HG03066 (cell line): ENCODE measurements at regions not wholly inside any gene's neighbourhood (a gene's known extent, or its start where the extent isn't known, plus 50 kb on each side); places are given as distances from the start of the nearest gene placed in this dataset.
"Not testable (repeated sequence)": the region's sequence is repeated elsewhere in the genome, so short reads cannot be mapped to it uniquely, and the experiment has no call there.

Experiments
- ATAC-seq: cut with Tn5 transposase; IDR thresholded peaks from one replicate; pipeline ENCODE4 v1.9.1; 2021; ENCODE audit warnings: low read depth; ENCODE audit not compliant: unreplicated experiment

DNA sequence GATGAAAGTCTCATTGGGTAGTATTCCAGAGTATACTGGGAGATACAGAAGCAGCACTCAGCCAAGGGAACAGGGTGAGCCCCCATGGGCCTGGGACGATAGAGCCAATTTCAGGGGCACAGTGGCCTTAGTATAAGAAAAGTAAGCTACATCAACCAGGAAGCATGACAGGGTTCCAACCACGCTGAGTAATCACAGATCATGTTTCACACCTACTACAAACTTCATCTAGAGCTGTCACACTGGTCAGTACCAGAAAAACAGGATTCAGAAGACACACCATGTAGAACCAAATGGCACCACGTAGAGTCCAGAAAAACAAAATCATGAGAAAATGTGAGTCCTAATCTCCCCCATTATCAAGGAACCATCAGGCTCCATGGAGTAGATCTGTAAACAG, 1292.4 kb upstream of the MIR17HG start:
- ATAC-seq = no peak

DNA sequence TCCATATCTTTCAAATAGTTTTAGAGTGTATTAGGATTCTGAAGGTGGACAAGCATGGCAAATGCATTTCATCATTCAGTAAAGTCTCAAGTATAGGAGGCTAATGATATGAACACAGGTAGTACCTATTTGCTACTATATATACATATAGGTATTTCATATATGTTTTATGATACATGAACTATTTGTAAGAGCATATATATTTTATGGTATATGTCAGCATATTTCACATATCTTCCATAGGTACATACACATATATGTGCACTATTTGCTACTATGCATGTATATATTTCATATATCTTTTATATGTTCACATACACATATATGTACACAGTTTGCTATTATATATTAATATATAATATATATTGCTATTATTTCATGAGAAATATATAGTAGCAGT, 1291.7 kb upstream of the MIR17HG start:
- no peak for ATAC-seq

- not testable (repeated sequence) for ATAC-seq
Measured at GRCh38 chr13:90064226-90064625, 1283.3 kb upstream of the MIR17HG start.

DNA sequence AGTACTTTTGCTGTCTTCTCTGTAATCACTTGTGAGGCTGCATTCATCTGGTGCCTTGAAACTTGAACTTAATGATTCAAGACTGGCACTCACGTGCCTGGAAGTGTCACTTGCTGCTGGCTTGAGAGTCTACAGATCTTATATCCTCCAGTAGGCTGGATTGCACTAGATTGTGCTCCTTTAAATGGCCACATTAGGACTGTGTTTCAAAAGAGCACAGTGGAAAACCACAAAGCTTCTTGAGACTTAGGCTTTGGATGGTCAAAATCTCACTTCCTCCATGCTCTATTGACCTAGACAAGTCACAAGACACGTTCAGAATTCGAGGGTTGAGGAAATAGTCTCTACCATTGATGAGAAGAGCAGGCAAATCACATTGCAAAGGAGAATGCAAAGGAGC, 1278.8 kb upstream of the MIR17HG start:
- ATAC-seq = no peak

GRCh38 chr13:90070362-90070761, 1277.1 kb upstream of the MIR17HG start:
- no peak for ATAC-seq

DNA sequence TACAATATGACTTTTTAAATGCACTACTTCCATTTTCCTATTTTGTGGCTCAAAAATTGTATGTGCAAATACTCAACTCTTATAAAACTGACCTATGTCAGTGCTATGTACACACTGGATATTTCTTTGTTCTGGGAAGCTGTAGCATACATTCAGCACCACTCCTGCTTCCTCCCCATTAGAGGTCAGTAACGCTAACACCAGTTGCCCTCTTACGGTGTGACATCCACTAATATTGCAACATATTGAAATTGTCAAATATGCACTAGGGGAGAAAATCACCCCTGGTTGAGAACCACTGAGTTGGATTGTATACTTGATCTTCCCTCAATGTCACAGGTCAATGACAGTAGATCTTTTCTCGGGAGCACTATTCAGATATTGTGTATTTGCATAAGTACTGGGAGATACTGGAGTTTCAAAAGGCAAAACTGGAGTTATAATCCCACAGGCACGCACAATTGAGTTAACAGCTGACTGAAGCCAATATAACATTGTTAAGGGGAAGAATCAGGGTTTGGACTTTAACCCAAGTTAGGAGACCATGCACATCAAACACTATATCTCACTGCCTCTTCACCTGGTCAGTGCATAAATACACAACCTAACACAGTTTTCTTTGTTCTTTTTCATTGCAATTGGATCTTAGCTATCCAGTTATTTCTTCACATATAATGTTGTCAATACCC, 1276.5 kb upstream of the MIR17HG start:
- ATAC-seq = no peak

- no peak for ATAC-seq
Measured at GRCh38 chr13:90084684-90085290, 1262.7 kb upstream of the MIR17HG start.

GRCh38 chr13:90089051-90089450, 1258.4 kb upstream of the MIR17HG start:
- no peak for ATAC-seq

DNA sequence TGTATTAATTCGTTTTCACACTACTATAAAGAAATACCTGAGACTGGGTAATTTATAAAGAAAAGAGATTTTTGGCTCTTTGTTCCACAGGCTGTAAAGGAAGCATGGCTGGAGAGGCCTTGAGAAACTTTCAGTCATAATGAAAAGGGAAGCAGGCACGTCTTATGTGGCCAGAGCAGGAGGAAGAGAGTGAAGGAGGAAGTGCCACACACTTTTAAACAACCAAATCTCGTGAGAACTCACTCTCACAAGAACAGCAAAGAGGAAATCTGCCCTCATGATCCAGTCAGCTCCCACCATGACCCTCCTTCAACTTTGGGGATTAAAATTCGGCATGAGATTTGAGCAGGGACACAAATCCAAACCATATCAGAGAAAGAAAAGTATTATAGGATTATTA, 1255.9 kb upstream of the MIR17HG start:
- ATAC-seq = no peak

- no peak for ATAC-seq
Measured at GRCh38 chr13:90094357-90094756, 1253.1 kb upstream of the MIR17HG start.

- no peak for ATAC-seq
Measured at GRCh38 chr13:90098577-90098976, 1248.9 kb upstream of the MIR17HG start.

GRCh38 chr13:90099847-90100246, 1247.6 kb upstream of the MIR17HG start:
- ATAC-seq = no peak

GRCh38 chr13:90103099-90103784, 1244.2 kb upstream of the MIR17HG start:
- no peak for ATAC-seq

DNA sequence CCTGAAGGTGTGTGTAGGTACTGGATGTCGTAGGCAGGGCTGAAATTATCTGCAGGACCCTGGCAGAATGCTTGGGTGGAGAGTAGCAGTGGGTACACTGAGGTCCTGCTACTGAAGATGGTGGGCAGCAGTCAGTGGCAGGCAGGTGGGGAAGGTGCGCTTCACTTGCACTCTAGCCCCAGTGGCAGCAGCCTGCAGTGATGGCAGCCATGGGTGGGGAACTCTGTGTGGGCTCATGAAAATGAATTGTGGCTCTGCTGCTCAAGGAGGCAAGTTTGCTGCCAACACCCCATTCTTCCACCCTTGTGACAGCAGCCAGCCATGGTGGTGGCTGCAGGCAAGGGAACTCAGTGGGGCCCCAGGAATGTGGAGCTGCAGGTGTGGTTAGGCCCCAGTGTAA, 1242.7 kb upstream of the MIR17HG start:
- no peak for ATAC-seq

- ATAC-seq = no peak
Measured at GRCh38 chr13:90105276-90105675, 1242.2 kb upstream of the MIR17HG start.

DNA sequence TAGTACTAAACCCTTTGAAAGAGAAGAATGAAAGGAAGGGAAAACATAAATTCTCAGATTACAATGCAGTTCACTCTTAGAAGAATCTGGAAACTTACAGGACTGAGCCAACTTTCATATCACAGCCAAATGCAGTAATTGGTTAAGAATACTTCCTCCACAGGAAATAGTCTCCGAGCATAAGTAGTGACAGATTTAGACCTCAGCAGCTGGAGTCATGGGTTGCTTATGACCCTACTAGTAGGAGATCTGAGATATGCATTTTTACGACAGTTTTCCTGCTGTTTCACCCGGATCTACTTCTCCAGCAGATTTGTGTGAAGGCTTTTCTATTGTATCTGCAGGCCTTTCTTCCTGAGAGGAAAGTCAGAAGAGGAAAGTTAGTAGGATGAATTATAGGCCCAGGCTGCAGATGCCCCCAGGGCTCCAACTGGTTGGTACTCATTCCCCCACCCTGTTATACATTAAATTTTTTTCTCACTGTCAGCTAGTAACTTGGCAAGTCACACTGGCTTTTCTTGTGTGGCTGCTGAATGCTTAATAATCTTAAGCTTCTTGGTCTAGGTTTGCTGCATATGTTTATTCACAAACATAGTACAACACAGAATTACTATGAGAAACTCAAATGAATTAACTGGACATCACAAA, 1241.5 kb upstream of the MIR17HG start:
- ATAC-seq = no peak

- ATAC-seq = no peak
Measured at GRCh38 chr13:90107661-90108060, 1239.8 kb upstream of the MIR17HG start.

GRCh38 chr13:90108547-90108946, 1238.9 kb upstream of the MIR17HG start:
- no peak for ATAC-seq

DNA sequence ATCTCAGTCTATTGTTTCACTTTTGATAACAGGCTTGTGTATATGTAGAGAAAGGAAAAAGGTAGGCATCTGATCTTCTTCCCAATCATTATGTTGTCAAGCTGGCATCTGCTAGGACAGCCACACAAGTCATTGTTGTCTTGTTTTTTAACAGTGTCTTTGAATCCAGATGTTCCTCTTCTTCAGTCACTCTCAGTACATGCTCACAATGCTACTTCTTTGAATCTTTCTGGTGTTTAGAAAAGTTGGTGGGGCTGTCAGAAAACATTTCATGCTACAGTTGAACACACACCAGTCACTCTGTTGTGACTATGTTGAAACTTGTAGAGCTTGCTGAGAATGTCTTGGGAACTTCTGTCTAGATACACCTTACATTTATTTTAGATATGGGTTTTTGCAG, 1231.4 kb upstream of the MIR17HG start:
- no peak for ATAC-seq

GRCh38 chr13:90118467-90119071, 1228.9 kb upstream of the MIR17HG start:
- ATAC-seq = no peak

- no peak for ATAC-seq
Measured at GRCh38 chr13:90120026-90120425, 1227.5 kb upstream of the MIR17HG start.
